PC-9 (cell line): ENCODE measurements at regions not wholly inside any gene's neighbourhood (a gene's known extent, or its start where the extent isn't known, plus 50 kb on each side); places are given as distances from the start of the nearest gene placed in this dataset.

Source experiments
- BruUV-seq: library from RNA; stranded (reverse); fragments of 400-500 nt; replicated peaks from 2 replicates; lab custom pipeline; 2021; lab: Mats Ljungman, UMichigan
- CTCF ChIA-PET: fragments of 300-600 bp; sonication (Branson Sonifier 250); formaldehyde crosslinking; loops from one replicate; lab custom pipeline; 2022; ENCODE audit warnings: antibody characterized with exemption; lab: Charles Lee
- POLR2A ChIA-PET: fragments of 300-600 bp; sonication (Branson Sonifier 250); formaldehyde crosslinking; loops from one replicate; lab custom pipeline; 2022; ENCODE audit warnings: antibody characterized with exemption; ENCODE audit not compliant: unreplicated experiment; lab: Charles Lee
- DNase-seq, 2 experiments: peaks; one replicate each; pipeline versions ENCODE4 v3.0.0 to v3.0.0-alpha.2; 2015 to 2022; ENCODE audit warnings: mixed read lengths in 1 of 2
- H2AFZ ChIP-seq: fragments of 200-600 bp; sonication (generic); 2 replicates; pipeline ENCODE4 v1.8.1; 2017; ENCODE audit warnings: antibody characterized with exemption
- H3F3A ChIP-seq: fragments of 200-600 bp; sonication (generic); 2 replicates; pipeline ENCODE4 v1.8.1; 2017; ENCODE audit warnings: antibody characterized with exemption, mild to moderate bottlenecking, low read depth; ENCODE audit not compliant: insufficient read depth
- H3K27ac ChIP-seq: fragments of 200-600 bp; sonication (generic); 2 replicates; pipeline ENCODE4 v1.6.1; 2016; ENCODE audit warnings: mixed run types
- H3K27me3 ChIP-seq: fragments of 200-600 bp; sonication (generic); 2 replicates; pipeline ENCODE4 v1.6.1; 2016; ENCODE audit warnings: low read depth, mixed run types; ENCODE audit not compliant: insufficient read depth
- H3K36me3 ChIP-seq: fragments of 200-600 bp; sonication (generic); 2 replicates; pipeline ENCODE4 v1.6.1; 2016; ENCODE audit warnings: low read depth, mixed run types
- H3K4me1 ChIP-seq: fragments of 200-600 bp; sonication (generic); replicated peaks from 2 replicates; pipeline ENCODE4 v1.6.1; 2016; ENCODE audit warnings: mixed run types; ENCODE audit not compliant: insufficient read depth
- H3K4me2 ChIP-seq: fragments of 200-600 bp; sonication (generic); 2 replicates; pipeline ENCODE4 v1.6.1; 2017; ENCODE audit warnings: mixed run types
- H3K4me3 ChIP-seq: fragments of 200-600 bp; sonication (generic); 2 replicates; pipeline ENCODE4 v1.6.1; 2016; ENCODE audit warnings: mixed run types
- H3K79me2 ChIP-seq: fragments of 200-600 bp; sonication (generic); 2 replicates; pipeline ENCODE4 v1.6.1; 2017; ENCODE audit warnings: low read depth, mixed run types
- H3K9me2 ChIP-seq: fragments of 200-600 bp; sonication (generic); 2 replicates; pipeline ENCODE4 v1.8.1; 2017; ENCODE audit warnings: mild to moderate bottlenecking; ENCODE audit not compliant: insufficient read depth
- H3K9me3 ChIP-seq: fragments of 200-600 bp; sonication (generic); 2 replicates; pipeline ENCODE4 v1.8.1; 2016; ENCODE audit warnings: low read depth; ENCODE audit not compliant: insufficient read depth
- H4K20me1 ChIP-seq: fragments of 200-600 bp; sonication (generic); 2 replicates; pipeline ENCODE4 v1.8.1; 2017; ENCODE audit not compliant: insufficient read depth
- EZH2 ChIP-seq: fragments of 200-600 bp; sonication (generic); IDR thresholded peaks from 2 replicates; pipeline ENCODE4 v1.8.0; 2017; ENCODE audit warnings: antibody characterized with exemption, low read depth
- intact Hi-C: fragments of 100-400 bp; cut with micrococcal nuclease; formaldehyde crosslinking; loops from one replicate; pipeline ENCODE4 v1.10.0; 2022; ENCODE audit not compliant: unreplicated experiment
- TF ChIP-seq, protein P1 (sequence below): fragments of 200-600 bp; sonication (generic); conservative IDR thresholded peaks from 2 replicates; pipeline ENCODE4 v1.6.1; 2017; ENCODE audit warnings: mixed run types, antibody characterized with exemption, mild to moderate bottlenecking, moderate library complexity

- Histone ChIP-seq H2AFZ (no peak overlapping the region), H3K27ac (no peak overlapping the region), H3K4me1 (peaks cover 10% of the 10 kb centered on the region), H4K20me1 (no peaks in the 10 kb centered on the region), H3K79me2 (no peaks in the 10 kb centered on the region), H3K9me2 (no peaks in the 10 kb centered on the region), H3K27me3 (no peaks in the 10 kb centered on the region), H3F3A (no peaks in the 10 kb centered on the region), H3K4me2 (no peak overlapping the region), H3K9me3 (no peaks in the 10 kb centered on the region), H3K4me3 (no peak overlapping the region), H3K36me3 (no peaks in the 10 kb centered on the region)
- intact Hi-C loops: loop anchor here (10.0 kb wide), 1 partner anchor 75 kb away; the partner anchor contains the start of gene ITM2B
- DNase-seq: no peak
- ChIA-PET CTCF (no interaction called here), POLR2A (no interaction called here)
- no TSS peak for BruUV-seq
- TF ChIP-seq, protein P1, sequence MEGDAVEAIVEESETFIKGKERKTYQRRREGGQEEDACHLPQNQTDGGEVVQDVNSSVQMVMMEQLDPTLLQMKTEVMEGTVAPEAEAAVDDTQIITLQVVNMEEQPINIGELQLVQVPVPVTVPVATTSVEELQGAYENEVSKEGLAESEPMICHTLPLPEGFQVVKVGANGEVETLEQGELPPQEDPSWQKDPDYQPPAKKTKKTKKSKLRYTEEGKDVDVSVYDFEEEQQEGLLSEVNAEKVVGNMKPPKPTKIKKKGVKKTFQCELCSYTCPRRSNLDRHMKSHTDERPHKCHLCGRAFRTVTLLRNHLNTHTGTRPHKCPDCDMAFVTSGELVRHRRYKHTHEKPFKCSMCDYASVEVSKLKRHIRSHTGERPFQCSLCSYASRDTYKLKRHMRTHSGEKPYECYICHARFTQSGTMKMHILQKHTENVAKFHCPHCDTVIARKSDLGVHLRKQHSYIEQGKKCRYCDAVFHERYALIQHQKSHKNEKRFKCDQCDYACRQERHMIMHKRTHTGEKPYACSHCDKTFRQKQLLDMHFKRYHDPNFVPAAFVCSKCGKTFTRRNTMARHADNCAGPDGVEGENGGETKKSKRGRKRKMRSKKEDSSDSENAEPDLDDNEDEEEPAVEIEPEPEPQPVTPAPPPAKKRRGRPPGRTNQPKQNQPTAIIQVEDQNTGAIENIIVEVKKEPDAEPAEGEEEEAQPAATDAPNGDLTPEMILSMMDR: no peak
- no peak for TF ChIP-seq EZH2
These were observed 64.5 kb upstream of the MED4 start for GRCh38 chr13:48159401-48159800.

GRCh38 chr13:48158915-48159314 is 64.0 kb upstream of the MED4 start:
- ChIA-PET POLR2A (interaction anchor here (0.7 kb wide), 1 partner anchor 24 kb away, joined by 5 read pairs; no protein-coding TSS in a partner anchor), CTCF (interaction anchor here (0.6 kb wide), 1 partner anchor 12 kb away, joined by 5 read pairs; no protein-coding TSS in a partner anchor)
- Histone ChIP-seq H3K4me1 (peaks cover 10% of the 10 kb centered on the region), H3K4me3 (no peak overlapping the region), H3F3A (no peaks in the 10 kb centered on the region), H3K27me3 (no peaks in the 10 kb centered on the region), H3K9me2 (no peaks in the 10 kb centered on the region), H3K27ac (no peak overlapping the region), H3K79me2 (no peaks in the 10 kb centered on the region), H3K36me3 (no peaks in the 10 kb centered on the region), H3K9me3 (no peaks in the 10 kb centered on the region), H4K20me1 (no peaks in the 10 kb centered on the region), H2AFZ (peak overlapping the region; percentile 55; the same call in 1 of the 2 replicates), H3K4me2 (no peak overlapping the region)
- intact Hi-C loops: loop anchor here (10.0 kb wide), 1 partner anchor 76 kb away; the partner anchor contains the start of gene ITM2B
- DNase-seq: no peak
- TF ChIP-seq, protein P1: no peak
- TF ChIP-seq EZH2: no peak
- BruUV-seq: no TSS peak

GRCh38 chr13:48158290-48158689 is 63.4 kb upstream of the MED4 start:
- Histone ChIP-seq H4K20me1 (no peaks in the 10 kb centered on the region), H3F3A (no peaks in the 10 kb centered on the region), H3K9me3 (no peaks in the 10 kb centered on the region), H3K4me1 (peaks cover 12% of the 10 kb centered on the region), H3K27ac (no peak overlapping the region), H2AFZ (no peak overlapping the region), H3K4me2 (no peak overlapping the region), H3K27me3 (no peaks in the 10 kb centered on the region), H3K79me2 (no peaks in the 10 kb centered on the region), H3K9me2 (no peaks in the 10 kb centered on the region), H3K36me3 (no peaks in the 10 kb centered on the region), H3K4me3 (no peak overlapping the region)
- TF ChIP-seq, protein P1: no peak
- no peak for TF ChIP-seq EZH2
- BruUV-seq: no TSS peak
- DNase-seq: no peak
- ChIA-PET CTCF (interaction anchor here (0.6 kb wide), 1 partner anchor 13 kb away, joined by 5 read pairs; no protein-coding TSS in a partner anchor), POLR2A (interaction anchor here (0.7 kb wide), 1 partner anchor 24 kb away, joined by 5 read pairs; no protein-coding TSS in a partner anchor)
- intact Hi-C loops: loop anchor here (10.0 kb wide), 1 partner anchor 77 kb away; the partner anchor contains the start of gene ITM2B
